Prostate gland (tissue), 2 donors: ENCODE measurements at regions not wholly inside any gene's neighbourhood (a gene's known extent, or its start where the extent isn't known, plus 50 kb on each side); places are given as distances from the start of the nearest gene placed in this dataset.
"Not testable (repeated sequence)": the region's sequence is repeated elsewhere in the genome, so short reads cannot be mapped to it uniquely, and the experiment has no call there.

Source experiments
- DNase-seq: peaks from one replicate; pipeline ENCODE4 v3.0.0-alpha.2; 2019; ENCODE audit warnings: low spot score
- H3K27ac ChIP-seq, 2 donors: fragments of 200-600 bp; sonication (generic); 2 replicates each; pipeline ENCODE4 v1.5.1; 2017 to 2019
- H3K27me3 ChIP-seq: fragments of 200-600 bp; sonication (generic); replicated peaks from 2 replicates; pipeline ENCODE4 v1.5.1; 2019; ENCODE audit not compliant: insufficient read depth
- H3K36me3 ChIP-seq, 2 donors: fragments of 200-600 bp; sonication (generic); 1 replicate in 1 of 2; 2 replicates in 1 of 2; pipeline versions ENCODE4 v1.5.1 to v1.8.1; 2017 to 2019
- H3K4me1 ChIP-seq: fragments of 200-600 bp; sonication (generic); replicated peaks from 2 replicates; pipeline ENCODE4 v1.5.1; 2019
- H3K4me3 ChIP-seq, 2 donors: fragments of 200-600 bp; sonication (generic); 2 replicates each; pipeline ENCODE4 v1.5.1; 2017 to 2019
- H3K9me3 ChIP-seq: fragments of 200-600 bp; sonication (generic); 2 replicates; pipeline ENCODE4 v1.5.1; 2017
- CTCF ChIP-seq, 4 experiments: fragments of 200-600 bp in 2 of 4; fragments of 450-650 bp in 2 of 4; sonication (generic) in 2 of 4; IDR thresholded peaks; 1 replicate in 3 of 4; 2 replicates in 1 of 4; pipeline ENCODE4 v1.5.1; 2016 to 2019; ENCODE audit warnings: antibody characterized with exemption in 4 of 4, mild to moderate bottlenecking in 2 of 4, moderate library complexity in 2 of 4
- POLR2A ChIP-seq: fragments of 450-650 bp; IDR thresholded peaks from one replicate; pipeline ENCODE4 v1.6.1; 2016; ENCODE audit warnings: antibody characterized with exemption, mild to moderate bottlenecking
- POLR2AphosphoS5 ChIP-seq: sonication (generic); formaldehyde crosslinking; IDR thresholded peaks from one replicate; pipeline ENCODE4 v1.6.1; 2017; ENCODE audit warnings: antibody characterized with exemption
- WGBS: methylation state at CpG from one replicate; pipeline ENCODE4 v1.1.5; 2018; 5-methylcytosine and 5-hydroxymethylcytosine counted together
- intact Hi-C: fragments of 100-400 bp; cut with DNase I; formaldehyde crosslinking; loops from one replicate; pipeline ENCODE4 v1.14.2; 2022

- H3K9me3 ChIP-seq: no peaks in the 10 kb centered on the region
- intact Hi-C loops: no loop called here
- 92% methylated on average over 2 of the region's 2 CpGs for WGBS
- H3K4me1 ChIP-seq: no peaks in the 10 kb centered on the region
- H3K4me3 ChIP-seq: no peak overlapping the region
- H3K27ac ChIP-seq: no peak overlapping the region
- no peaks in the 10 kb centered on the region for H3K36me3 ChIP-seq
- DNase-seq: no peak
- TF ChIP-seq POLR2A: no peak
- TF ChIP-seq POLR2AphosphoS5: no peak
- no peaks in the 10 kb centered on the region for H3K27me3 ChIP-seq
These were observed 451.3 kb upstream of the LMCD1 start for GRCh38 chr3:8050283-8050682.

- H3K4me1 ChIP-seq: no peaks in the 10 kb centered on the region
- TF ChIP-seq CTCF (IDR thresholded peaks at IDR 0.05) (no peak), POLR2A (no peak), POLR2AphosphoS5 (no peak)
- no peak overlapping the region for H3K27ac ChIP-seq
- no peaks in the 10 kb centered on the region for H3K9me3 ChIP-seq
- intact Hi-C loops: no loop called here
- DNase-seq: no peak
- H3K4me3 ChIP-seq: no peak overlapping the region
- H3K27me3 ChIP-seq: no peaks in the 10 kb centered on the region
- no peaks in the 10 kb centered on the region for H3K36me3 ChIP-seq
- 53% methylated on average over 7 of the region's 7 CpGs for WGBS
These were observed 449.0 kb upstream of the LMCD1 start for GRCh38 chr3:8052659-8053058.

GRCh38 chr3:8068135-8068534 lies 433.5 kb upstream of the LMCD1 start:
- H3K9me3 ChIP-seq, H3K36me3 ChIP-seq, intact Hi-C loops, H3K27me3 ChIP-seq, DNase-seq, H3K4me3 ChIP-seq, H3K27ac ChIP-seq, H3K4me1 ChIP-seq: not testable (repeated sequence)
- WGBS: 92% methylated on average over 9 of the region's 9 CpGs

- Histone ChIP-seq H3K36me3 (no peaks in the 10 kb centered on the region), H3K27ac (no peak overlapping the region), H3K4me3 (no peak overlapping the region), H3K27me3 (no peaks in the 10 kb centered on the region), H3K9me3 (no peaks in the 10 kb centered on the region), H3K4me1 (no peaks in the 10 kb centered on the region)
- 54% methylated on average over 1 of the region's 1 CpG for WGBS
- intact Hi-C loops: no loop called here
- no peak for DNase-seq
- TF ChIP-seq CTCF (IDR thresholded peaks at IDR 0.05): no peak
- TF ChIP-seq POLR2A: no peak
- TF ChIP-seq POLR2AphosphoS5: no peak
These were observed 432.2 kb upstream of the LMCD1 start for GRCh38 chr3:8069471-8069870.

GRCh38 chr3:8070011-8070410 lies 431.6 kb upstream of the LMCD1 start:
- H3K36me3 ChIP-seq: no peaks in the 10 kb centered on the region
- no peaks in the 10 kb centered on the region for H3K4me1 ChIP-seq
- intact Hi-C loops: no loop called here
- no peak for TF ChIP-seq CTCF (IDR thresholded peaks at IDR 0.05)
- no peak for TF ChIP-seq POLR2A
- no peak for TF ChIP-seq POLR2AphosphoS5
- no peaks in the 10 kb centered on the region for H3K9me3 ChIP-seq
- H3K27me3 ChIP-seq: no peaks in the 10 kb centered on the region
- DNase-seq: no peak
- H3K27ac ChIP-seq: no peak overlapping the region
- no peak overlapping the region for H3K4me3 ChIP-seq

- H3K4me3 ChIP-seq, H3K4me1 ChIP-seq, intact Hi-C loops, H3K36me3 ChIP-seq, H3K27me3 ChIP-seq, H3K27ac ChIP-seq, DNase-seq, H3K9me3 ChIP-seq: not testable (repeated sequence)
- WGBS: 93% methylated on average over 3 of the region's 3 CpGs
These were observed 426.9 kb upstream of the LMCD1 start for GRCh38 chr3:8074740-8075139.

GRCh38 chr3:8077126-8077525 lies 424.5 kb upstream of the LMCD1 start:
- DNase-seq: no peak
- WGBS: 81% methylated on average over 1 of the region's 1 CpG
- no peaks in the 10 kb centered on the region for H3K27me3 ChIP-seq
- TF ChIP-seq CTCF (IDR thresholded peaks at IDR 0.05) (no peak), POLR2A (no peak), POLR2AphosphoS5 (no peak)
- no peaks in the 10 kb centered on the region for H3K36me3 ChIP-seq
- H3K27ac ChIP-seq: no peak overlapping the region
- intact Hi-C loops: no loop called here
- H3K4me3 ChIP-seq: no peak overlapping the region
- no peaks in the 10 kb centered on the region for H3K9me3 ChIP-seq
- no peaks in the 10 kb centered on the region for H3K4me1 ChIP-seq
